ENCODE measurements at regions not wholly inside any gene's neighbourhood (a gene's known extent, or its start where the extent isn't known, plus 50 kb on each side); places are given as distances from the start of the nearest gene placed in this dataset.

- DNase-seq, result no peak
- whole genome bisulfite sequencing, 2 donors, result 65 to 73% methylated on average over 6 of the region's 6 CpGs
- Histone ChIP-seq H3K9ac (ENCODE audit: insufficient read depth in 1 of 2, low read length in 2 of 2) (no peak overlapping the region), H3K27me3 (ENCODE audit: control insufficient read depth in 3 of 3, insufficient read depth in 3 of 3, low read length in 2 of 3) (no peaks in the 10 kb centered on the region), H3K27ac (ENCODE audit: low read depth in 1 of 2, low read length in 1 of 2) (no peak overlapping the region), H3K36me3 (ENCODE audit: control insufficient read depth in 4 of 4, insufficient read depth in 4 of 4, low read length in 4 of 4) (no peaks in the 10 kb centered on the region), H3K4me1 (ENCODE audit: control insufficient read depth in 5 of 5, insufficient read depth in 5 of 5, low read length in 5 of 5) (peaks cover 0 to 2% (median 0%) of the 10 kb centered on the region in 5 donors), H3K9me3 (ENCODE audit: control insufficient read depth in 4 of 4, insufficient read depth in 3 of 4, low read length in 3 of 4) (peaks cover 0 to 2% (median 0%) of the 10 kb centered on the region in 4 donors), H3K4me3 (no peak overlapping the region)
- TF ChIP-seq, protein P1, sequence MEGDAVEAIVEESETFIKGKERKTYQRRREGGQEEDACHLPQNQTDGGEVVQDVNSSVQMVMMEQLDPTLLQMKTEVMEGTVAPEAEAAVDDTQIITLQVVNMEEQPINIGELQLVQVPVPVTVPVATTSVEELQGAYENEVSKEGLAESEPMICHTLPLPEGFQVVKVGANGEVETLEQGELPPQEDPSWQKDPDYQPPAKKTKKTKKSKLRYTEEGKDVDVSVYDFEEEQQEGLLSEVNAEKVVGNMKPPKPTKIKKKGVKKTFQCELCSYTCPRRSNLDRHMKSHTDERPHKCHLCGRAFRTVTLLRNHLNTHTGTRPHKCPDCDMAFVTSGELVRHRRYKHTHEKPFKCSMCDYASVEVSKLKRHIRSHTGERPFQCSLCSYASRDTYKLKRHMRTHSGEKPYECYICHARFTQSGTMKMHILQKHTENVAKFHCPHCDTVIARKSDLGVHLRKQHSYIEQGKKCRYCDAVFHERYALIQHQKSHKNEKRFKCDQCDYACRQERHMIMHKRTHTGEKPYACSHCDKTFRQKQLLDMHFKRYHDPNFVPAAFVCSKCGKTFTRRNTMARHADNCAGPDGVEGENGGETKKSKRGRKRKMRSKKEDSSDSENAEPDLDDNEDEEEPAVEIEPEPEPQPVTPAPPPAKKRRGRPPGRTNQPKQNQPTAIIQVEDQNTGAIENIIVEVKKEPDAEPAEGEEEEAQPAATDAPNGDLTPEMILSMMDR (IDR thresholded peaks at IDR 0.05; ENCODE audit: control extremely low read depth, extremely low read depth), result no peak
- no peak for ATAC-seq (ENCODE audit: insufficient read depth, low FRiP score)
Measured at GRCh38 chr21:35924714-35925301, 135.5 kb downstream of the SETD4 start.

GRCh38 chr21:35923971-35924370, 136.4 kb downstream of the SETD4 start:
- no peak for DNase-seq
- H3K9ac ChIP-seq (ENCODE audit: insufficient read depth in 1 of 2, low read length in 2 of 2), result no peak overlapping the region
- no peak for ATAC-seq (ENCODE audit: insufficient read depth, low FRiP score)
- H3K4me3 ChIP-seq, result no peak overlapping the region
- H3K4me1 ChIP-seq (ENCODE audit: control insufficient read depth in 5 of 5, insufficient read depth in 5 of 5, low read length in 5 of 5), result peaks cover 0 to 2% (median 0%) of the 10 kb centered on the region in 5 donors
- WGBS, 2 donors, result 81 to 84% methylated on average over 5 of the region's 5 CpGs
- H3K27me3 ChIP-seq (ENCODE audit: control insufficient read depth in 3 of 3, insufficient read depth in 3 of 3, low read length in 2 of 3), result no peaks in the 10 kb centered on the region
- H3K9me3 ChIP-seq (ENCODE audit: control insufficient read depth in 4 of 4, insufficient read depth in 3 of 4, low read length in 3 of 4), result peaks cover 0 to 2% (median 0%) of the 10 kb centered on the region in 4 donors
- H3K36me3 ChIP-seq (ENCODE audit: control insufficient read depth in 4 of 4, insufficient read depth in 4 of 4, low read length in 4 of 4), result no peaks in the 10 kb centered on the region
- TF ChIP-seq, protein P1 (IDR thresholded peaks at IDR 0.05; ENCODE audit: control extremely low read depth, extremely low read depth), result no peak
- no peak overlapping the region for H3K27ac ChIP-seq (ENCODE audit: low read depth in 1 of 2, low read length in 1 of 2)

- no peaks in the 10 kb centered on the region for H3K36me3 ChIP-seq (ENCODE audit: control insufficient read depth in 4 of 4, insufficient read depth in 4 of 4, low read length in 4 of 4)
- H3K27ac ChIP-seq (ENCODE audit: low read depth in 1 of 2, low read length in 1 of 2), result no peak overlapping the region
- H3K27me3 ChIP-seq (ENCODE audit: control insufficient read depth in 3 of 3, insufficient read depth in 3 of 3, low read length in 2 of 3), result no peaks in the 10 kb centered on the region
- H3K4me1 ChIP-seq (ENCODE audit: control insufficient read depth in 5 of 5, insufficient read depth in 5 of 5, low read length in 5 of 5), result peaks cover 0 to 2% (median 0%) of the 10 kb centered on the region in 5 donors
- peaks cover 0 to 2% (median 0%) of the 10 kb centered on the region in 4 donors for H3K9me3 ChIP-seq (ENCODE audit: control insufficient read depth in 4 of 4, insufficient read depth in 3 of 4, low read length in 3 of 4)
- WGBS, 2 donors, result 81 to 94% methylated on average over 5 of the region's 5 CpGs
- DNase-seq (no peak), ATAC-seq (ENCODE audit: insufficient read depth, low FRiP score) (no peak)
- H3K4me3 ChIP-seq, result no peak overlapping the region
- H3K9ac ChIP-seq (ENCODE audit: insufficient read depth in 1 of 2, low read length in 2 of 2), result no peak overlapping the region
- TF ChIP-seq, protein P1 (IDR thresholded peaks at IDR 0.05; ENCODE audit: control extremely low read depth, extremely low read depth), result no peak
Measured at GRCh38 chr21:35922618-35923017, 137.7 kb downstream of the SETD4 start.

DNA sequence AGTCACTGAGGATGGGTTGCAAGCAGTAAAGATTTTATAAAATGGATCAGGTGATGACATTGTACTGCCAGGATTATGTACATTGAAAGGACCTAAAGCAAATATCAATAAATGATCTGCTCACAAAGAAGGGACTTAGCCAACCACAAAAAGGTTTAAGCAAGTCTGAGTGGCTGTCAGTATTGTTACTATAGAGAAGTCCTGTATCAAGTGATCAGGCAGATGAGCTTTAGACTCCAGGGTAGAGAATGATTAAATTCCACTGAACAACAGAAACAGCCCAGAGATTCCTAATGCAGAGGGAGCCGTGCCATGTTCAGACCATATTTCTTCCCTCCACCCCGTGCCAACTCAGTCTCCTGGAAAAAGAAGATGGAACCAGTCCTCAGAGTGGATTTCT, 138.9 kb downstream of the SETD4 start:
- ATAC-seq (ENCODE audit: insufficient read depth, low FRiP score) (no peak), DNase-seq (no peak)
- Histone ChIP-seq H3K27ac (ENCODE audit: low read depth in 1 of 2, low read length in 1 of 2) (no peak overlapping the region), H3K9ac (ENCODE audit: insufficient read depth in 1 of 2, low read length in 2 of 2) (no peak overlapping the region), H3K4me3 (no peak overlapping the region), H3K36me3 (ENCODE audit: control insufficient read depth in 4 of 4, insufficient read depth in 4 of 4, low read length in 4 of 4) (no peaks in the 10 kb centered on the region), H3K4me1 (ENCODE audit: control insufficient read depth in 5 of 5, insufficient read depth in 5 of 5, low read length in 5 of 5) (peaks cover 0 to 2% (median 0%) of the 10 kb centered on the region in 5 donors), H3K27me3 (ENCODE audit: control insufficient read depth in 3 of 3, insufficient read depth in 3 of 3, low read length in 2 of 3) (no peaks in the 10 kb centered on the region), H3K9me3 (ENCODE audit: control insufficient read depth in 4 of 4, insufficient read depth in 3 of 4, low read length in 3 of 4) (no peaks in the 10 kb centered on the region)
- TF ChIP-seq, protein P1 (IDR thresholded peaks at IDR 0.05; ENCODE audit: control extremely low read depth, extremely low read depth), result no peak
- 88 to 93% methylated on average over 2 of the region's 2 CpGs for WGBS, 2 donors
